Suprapubic skin (tissue), 4 donors: ENCODE measurements at regions not wholly inside any gene's neighbourhood (a gene's known extent, or its start where the extent isn't known, plus 50 kb on each side); places are given as distances from the start of the nearest gene placed in this dataset.

Source experiments
- DNase-seq, 2 donors: peaks; one replicate each; pipeline ENCODE4 v3.0.0-alpha.2; 2019; ENCODE audit warnings: low spot score in 2 of 2
- H3K27ac ChIP-seq: fragments of 200-600 bp; sonication (generic); one replicate; pipeline ENCODE4 v1.5.1; 2019
- H3K27me3 ChIP-seq: fragments of 200-600 bp; sonication (generic); one replicate; pipeline ENCODE4 v1.5.1; 2019
- H3K36me3 ChIP-seq: fragments of 200-600 bp; sonication (generic); one replicate; pipeline ENCODE4 v1.5.1; 2019
- H3K4me1 ChIP-seq: fragments of 200-600 bp; sonication (generic); one replicate; pipeline ENCODE4 v1.5.1; 2019
- H3K4me3 ChIP-seq: fragments of 200-600 bp; sonication (generic); one replicate; pipeline ENCODE4 v1.5.1; 2019; ENCODE audit warnings: mild to moderate bottlenecking
- H3K9me3 ChIP-seq: fragments of 200-600 bp; sonication (generic); one replicate; pipeline ENCODE4 v1.5.1; 2019
- CTCF ChIP-seq, 2 donors: fragments of 200-600 bp in 1 of 2; fragments of 450-650 bp in 1 of 2; sonication (generic) in 1 of 2; IDR thresholded peaks; one replicate each; pipeline ENCODE4 v1.5.1; 2016 to 2019; ENCODE audit warnings: antibody characterized with exemption in 2 of 2, mild to moderate bottlenecking in 1 of 2, moderate library complexity in 1 of 2
- EP300 ChIP-seq: sonication (generic); formaldehyde crosslinking; IDR thresholded peaks from one replicate; pipeline ENCODE4 v1.6.1; 2017; ENCODE audit warnings: antibody characterized with exemption
- POLR2A ChIP-seq, 2 donors: fragments of 450-650 bp; IDR thresholded peaks; one replicate each; pipeline ENCODE4 v1.6.1; 2017; ENCODE audit warnings: antibody characterized with exemption in 2 of 2, mild to moderate bottlenecking in 2 of 2, moderate library complexity in 2 of 2
- POLR2AphosphoS5 ChIP-seq, 3 donors: sonication (generic); formaldehyde crosslinking; IDR thresholded peaks; one replicate each; pipeline ENCODE4 v1.6.1; 2017; ENCODE audit warnings: antibody characterized with exemption in 3 of 3
- WGBS: methylation state at CpG from one replicate; pipeline ENCODE4 v1.1.5; 2018; 5-methylcytosine and 5-hydroxymethylcytosine counted together

GRCh38 chr10:22846294-22846693 is 81.6 kb upstream of the ARMC3 start:
- Histone ChIP-seq H3K36me3 (no peaks in the 10 kb centered on the region), H3K27me3 (no peaks in the 10 kb centered on the region), H3K9me3 (no peaks in the 10 kb centered on the region), H3K4me3 (no peak overlapping the region), H3K4me1 (peaks cover 22% of the 10 kb centered on the region), H3K27ac (no peak overlapping the region)
- WGBS = 94% methylated on average over 2 of the region's 2 CpGs
- no peak for DNase-seq
- TF ChIP-seq EP300 (no peak), POLR2AphosphoS5 (IDR thresholded peaks at IDR 0.05) (no peak), POLR2A (IDR thresholded peaks at IDR 0.05) (no peak), CTCF (IDR thresholded peaks at IDR 0.05) (no peak)

DNA sequence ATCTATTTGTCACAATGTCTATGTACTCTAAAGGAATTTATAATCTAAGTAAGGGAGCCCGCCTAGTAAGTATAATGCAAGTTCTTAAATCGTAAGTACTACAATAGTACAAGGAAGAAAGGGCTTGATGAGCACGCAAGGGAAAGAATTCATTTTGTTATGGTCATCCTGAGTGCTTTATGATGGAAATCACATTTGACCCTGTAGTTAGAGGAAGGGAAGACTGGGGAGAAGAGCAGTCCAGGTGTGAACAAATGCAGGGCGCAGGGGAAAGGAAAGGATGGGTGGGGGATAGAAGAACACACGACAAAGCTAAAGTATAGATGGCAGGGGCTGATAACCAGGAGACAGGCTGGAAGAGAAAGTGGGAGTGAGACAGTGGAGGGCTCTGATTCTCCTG is 88.2 kb upstream of the ARMC3 start:
- Histone ChIP-seq H3K4me3 (no peak overlapping the region), H3K36me3 (no peaks in the 10 kb centered on the region), H3K27me3 (no peaks in the 10 kb centered on the region), H3K9me3 (no peaks in the 10 kb centered on the region), H3K27ac (no peak overlapping the region), H3K4me1 (no peaks in the 10 kb centered on the region)
- no peak for TF ChIP-seq CTCF (IDR thresholded peaks at IDR 0.05)
- TF ChIP-seq POLR2AphosphoS5 (IDR thresholded peaks at IDR 0.05) = no peak
- no peak for TF ChIP-seq EP300
- TF ChIP-seq POLR2A (IDR thresholded peaks at IDR 0.05) = no peak
- 85% methylated on average over 5 of the region's 5 CpGs for WGBS
- no peak for DNase-seq

GRCh38 chr10:22837771-22838170 is 90.1 kb upstream of the ARMC3 start:
- 74% methylated on average over 1 of the region's 1 CpG for WGBS
- Histone ChIP-seq H3K27ac (no peak overlapping the region), H3K4me1 (no peaks in the 10 kb centered on the region), H3K36me3 (no peaks in the 10 kb centered on the region), H3K9me3 (no peaks in the 10 kb centered on the region), H3K4me3 (no peak overlapping the region), H3K27me3 (no peaks in the 10 kb centered on the region)
- no peak for DNase-seq
- no peak for TF ChIP-seq EP300
- TF ChIP-seq POLR2AphosphoS5 (IDR thresholded peaks at IDR 0.05) = no peak
- no peak for TF ChIP-seq POLR2A (IDR thresholded peaks at IDR 0.05)
- no peak for TF ChIP-seq CTCF (IDR thresholded peaks at IDR 0.05)

GRCh38 chr10:22837351-22837750 is 90.5 kb upstream of the ARMC3 start:
- no peaks in the 10 kb centered on the region for H3K9me3 ChIP-seq
- no peak overlapping the region for H3K4me3 ChIP-seq
- no peaks in the 10 kb centered on the region for H3K27me3 ChIP-seq
- WGBS = 85% methylated on average over 7 of the region's 7 CpGs
- H3K36me3 ChIP-seq = no peaks in the 10 kb centered on the region
- no peak for DNase-seq
- no peaks in the 10 kb centered on the region for H3K4me1 ChIP-seq
- no peak overlapping the region for H3K27ac ChIP-seq
- TF ChIP-seq CTCF (IDR thresholded peaks at IDR 0.05) (no peak), EP300 (no peak), POLR2A (IDR thresholded peaks at IDR 0.05) (no peak), POLR2AphosphoS5 (IDR thresholded peaks at IDR 0.05) (no peak)

DNA sequence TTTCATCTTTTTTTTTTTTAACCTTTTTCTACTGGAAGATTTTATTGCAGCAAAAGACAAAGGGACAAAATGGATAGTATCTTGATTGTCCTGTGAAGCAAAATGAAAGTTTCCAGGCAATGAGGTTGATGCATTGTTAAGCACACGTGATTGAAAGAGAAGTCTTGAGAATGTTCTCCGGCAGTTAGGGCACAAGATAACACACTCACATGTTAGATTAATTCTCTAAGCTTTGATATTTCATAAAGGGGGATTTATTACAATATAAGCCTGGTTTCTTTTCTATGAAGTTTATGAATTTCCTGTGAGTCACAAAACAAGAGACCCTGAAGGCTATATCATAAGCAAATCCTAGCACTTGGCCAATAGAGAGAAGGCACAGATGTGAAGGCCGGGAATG is 93.4 kb upstream of the ARMC3 start:
- TF ChIP-seq POLR2AphosphoS5 (IDR thresholded peaks at IDR 0.05) (no peak), POLR2A (IDR thresholded peaks at IDR 0.05) (no peak), EP300 (no peak), CTCF (IDR thresholded peaks at IDR 0.05) (no peak)
- H3K4me1 ChIP-seq = no peaks in the 10 kb centered on the region

More for the DNA sequence above, 93.4 kb upstream of the ARMC3 start:
- Histone ChIP-seq H3K27me3 (no peaks in the 10 kb centered on the region), H3K9me3 (no peaks in the 10 kb centered on the region), H3K36me3 (no peaks in the 10 kb centered on the region), H3K27ac (no peak overlapping the region), H3K4me3 (no peak overlapping the region)
- WGBS = 77% methylated on average over 3 of the region's 3 CpGs
- no peak for DNase-seq
